ENCODE measurements at regions not wholly inside any gene's neighbourhood (a gene's known extent, or its start where the extent isn't known, plus 50 kb on each side); places are given as distances from the start of the nearest gene placed in this dataset.

DNA sequence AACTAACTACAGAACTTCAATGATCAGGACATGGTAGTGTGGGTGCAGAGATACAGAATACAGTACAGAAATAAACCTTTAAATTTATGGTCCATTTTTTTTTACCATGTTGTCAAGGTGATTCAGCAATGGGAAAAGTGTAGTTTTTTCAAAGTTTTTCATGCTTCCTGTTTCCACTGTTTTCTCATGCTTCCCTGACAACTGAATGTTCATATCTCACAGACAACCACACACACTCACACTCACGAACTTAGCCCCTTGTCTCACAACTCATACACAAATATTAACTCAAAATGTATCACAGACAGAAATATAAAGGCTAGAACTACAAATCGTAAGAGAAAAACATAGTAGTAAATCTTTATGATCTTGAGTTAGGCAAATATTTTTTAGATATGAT, 232.6 kb upstream of the CDYL start:
- 30 to 63% methylated on average over 2 of the region's 2 CpGs for WGBS, 2 donors
- Histone ChIP-seq H3K9me3 (no peaks in the 10 kb centered on the region), H3K27me3 (no peaks in the 10 kb centered on the region), H3K4me3 (no peak overlapping the region), H3K4me1 (no peaks in the 10 kb centered on the region), H3K36me3 (no peaks in the 10 kb centered on the region), H3K27ac (no peak overlapping the region)
- intact Hi-C loops (cut with DNase I), result no loop called here
- no peak for TF ChIP-seq EP300 (IDR thresholded peaks at IDR 0.05)
- DNase-seq, result no peak

GRCh38 chr6:4533576-4533975, 242.6 kb upstream of the CDYL start:
- Histone ChIP-seq H3K4me3 (no peak overlapping the region), H3K4me1 (no peaks in the 10 kb centered on the region), H3K9me3 (peaks cover 0 to 4% (median under 1%) of the 10 kb centered on the region in 4 donors), H3K27me3 (no peaks in the 10 kb centered on the region), H3K36me3 (no peaks in the 10 kb centered on the region), H3K27ac (no peak overlapping the region)
- TF ChIP-seq EP300 (IDR thresholded peaks at IDR 0.05), result no peak
- TF ChIP-seq, protein P1, sequence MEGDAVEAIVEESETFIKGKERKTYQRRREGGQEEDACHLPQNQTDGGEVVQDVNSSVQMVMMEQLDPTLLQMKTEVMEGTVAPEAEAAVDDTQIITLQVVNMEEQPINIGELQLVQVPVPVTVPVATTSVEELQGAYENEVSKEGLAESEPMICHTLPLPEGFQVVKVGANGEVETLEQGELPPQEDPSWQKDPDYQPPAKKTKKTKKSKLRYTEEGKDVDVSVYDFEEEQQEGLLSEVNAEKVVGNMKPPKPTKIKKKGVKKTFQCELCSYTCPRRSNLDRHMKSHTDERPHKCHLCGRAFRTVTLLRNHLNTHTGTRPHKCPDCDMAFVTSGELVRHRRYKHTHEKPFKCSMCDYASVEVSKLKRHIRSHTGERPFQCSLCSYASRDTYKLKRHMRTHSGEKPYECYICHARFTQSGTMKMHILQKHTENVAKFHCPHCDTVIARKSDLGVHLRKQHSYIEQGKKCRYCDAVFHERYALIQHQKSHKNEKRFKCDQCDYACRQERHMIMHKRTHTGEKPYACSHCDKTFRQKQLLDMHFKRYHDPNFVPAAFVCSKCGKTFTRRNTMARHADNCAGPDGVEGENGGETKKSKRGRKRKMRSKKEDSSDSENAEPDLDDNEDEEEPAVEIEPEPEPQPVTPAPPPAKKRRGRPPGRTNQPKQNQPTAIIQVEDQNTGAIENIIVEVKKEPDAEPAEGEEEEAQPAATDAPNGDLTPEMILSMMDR (IDR thresholded peaks at IDR 0.05), result no peak
- no peak for TF ChIP-seq POLR2AphosphoS5 (IDR thresholded peaks at IDR 0.05)
- no peak for TF ChIP-seq POLR2A (IDR thresholded peaks at IDR 0.05)
- intact Hi-C loops (cut with DNase I), result no loop called here
- DNase-seq, result no peak
- 87 to 90% methylated on average over 1 of the region's 1 CpG for WGBS, 2 donors

GRCh38 chr6:4531406-4531805, 244.8 kb upstream of the CDYL start:
- no peak for DNase-seq
- no peak for TF ChIP-seq POLR2AphosphoS5 (IDR thresholded peaks at IDR 0.05)
- TF ChIP-seq, protein P1 (IDR thresholded peaks at IDR 0.05), result no peak
- no peak for TF ChIP-seq POLR2A (IDR thresholded peaks at IDR 0.05)
- no peak for TF ChIP-seq EP300 (IDR thresholded peaks at IDR 0.05)
- Histone ChIP-seq H3K4me1 (no peaks in the 10 kb centered on the region), H3K27ac (no peak overlapping the region), H3K4me3 (no peak overlapping the region), H3K36me3 (no peaks in the 10 kb centered on the region), H3K9me3 (peaks cover 0 to 4% (median 0%) of the 10 kb centered on the region in 4 donors), H3K27me3 (no peaks in the 10 kb centered on the region)
- intact Hi-C loops (cut with DNase I), result no loop called here
- 70 to 76% methylated on average over 1 of the region's 1 CpG for WGBS, 2 donors

DNA sequence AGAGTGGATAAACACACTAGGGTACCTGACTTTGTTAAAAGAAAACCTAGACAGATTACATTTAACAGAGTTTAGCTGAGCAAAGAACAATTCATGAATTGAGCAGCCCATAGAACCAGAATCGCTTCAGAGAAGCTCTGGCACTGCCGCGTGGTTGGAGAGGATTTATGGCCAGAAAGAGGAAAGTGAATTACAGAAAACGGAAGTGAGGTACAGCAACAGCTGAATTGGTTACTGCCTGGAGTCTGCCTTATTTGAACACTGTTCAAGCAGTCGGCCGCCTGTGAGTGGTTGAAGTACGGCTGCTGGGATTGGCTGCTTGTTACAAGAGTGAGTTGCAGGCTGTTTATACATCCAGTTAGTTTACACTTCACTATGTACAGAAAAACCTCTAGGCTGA, 253.8 kb upstream of the CDYL start:
- Histone ChIP-seq H3K4me1 (no peaks in the 10 kb centered on the region), H3K9me3 (no peaks in the 10 kb centered on the region), H3K27me3 (no peaks in the 10 kb centered on the region), H3K4me3 (no peak overlapping the region), H3K36me3 (no peaks in the 10 kb centered on the region), H3K27ac (no peak overlapping the region)
- no peak for DNase-seq
- WGBS, 2 donors, result 50 to 75% methylated on average over 7 of the region's 7 CpGs
- intact Hi-C loops (cut with DNase I), result no loop called here
- no peak for TF ChIP-seq POLR2A (IDR thresholded peaks at IDR 0.05)
- TF ChIP-seq POLR2AphosphoS5 (IDR thresholded peaks at IDR 0.05), result no peak

- intact Hi-C loops (cut with DNase I), result no loop called here
Measured at GRCh38 chr6:4521070-4521469, 255.1 kb upstream of the CDYL start.

GRCh38 chr6:4518506-4518905, 257.7 kb upstream of the CDYL start:
- Histone ChIP-seq H3K36me3 (no peaks in the 10 kb centered on the region), H3K4me3 (no peak overlapping the region), H3K27ac (no peak overlapping the region), H3K9me3 (no peaks in the 10 kb centered on the region), H3K27me3 (no peaks in the 10 kb centered on the region), H3K4me1 (no peaks in the 10 kb centered on the region)
- WGBS, 2 donors, result 55 to 74% methylated on average over 2 of the region's 2 CpGs
- TF ChIP-seq POLR2AphosphoS5 (IDR thresholded peaks at IDR 0.05) (no peak), POLR2A (IDR thresholded peaks at IDR 0.05) (no peak), EP300 (IDR thresholded peaks at IDR 0.05) (no peak)
- TF ChIP-seq, protein P1 (IDR thresholded peaks at IDR 0.05), result no peak
- intact Hi-C loops (cut with DNase I), result no loop called here
- no peak for DNase-seq

More at GRCh38 chr6:4521070-4521469, 255.1 kb upstream of the CDYL start:
- Histone ChIP-seq H3K27ac (no peak overlapping the region), H3K4me1 (no peaks in the 10 kb centered on the region), H3K36me3 (no peaks in the 10 kb centered on the region), H3K27me3 (no peaks in the 10 kb centered on the region), H3K4me3 (no peak overlapping the region), H3K9me3 (no peaks in the 10 kb centered on the region)
- no peak for DNase-seq
- 74% methylated on average over 6 of the region's 6 CpGs for WGBS, 2 donors
- TF ChIP-seq POLR2A (IDR thresholded peaks at IDR 0.05) (no peak), POLR2AphosphoS5 (IDR thresholded peaks at IDR 0.05) (no peak), EP300 (IDR thresholded peaks at IDR 0.05) (no peak)

Measured in sigmoid colon (tissue), 6 donors.